H9 (cell line): ENCODE measurements at regions not wholly inside any gene's neighbourhood (a gene's known extent, or its start where the extent isn't known, plus 50 kb on each side); places are given as distances from the start of the nearest gene placed in this dataset.

Experiments used
- DNase-seq: peaks from one replicate; pipeline ENCODE4 v3.0.0-alpha.2; 2017
- H2AFZ ChIP-seq: one replicate; pipeline ENCODE4 v1.6.1; 2013; ENCODE audit warnings: mild to moderate bottlenecking, low read length, control low read depth, moderate library complexity
- H2AK5ac ChIP-seq: 2 replicates; pipeline ENCODE4 v1.6.1; 2013; ENCODE audit warnings: low read length, control low read depth, mixed read lengths; ENCODE audit not compliant: insufficient read length
- H2BK120ac ChIP-seq: one replicate; pipeline ENCODE4 v1.6.1; 2013; ENCODE audit warnings: low read depth, mild to moderate bottlenecking, low read length, control low read depth, inconsistent platforms; ENCODE audit not compliant: poor library complexity, severe bottlenecking
- H2BK12ac ChIP-seq: 2 replicates; pipeline ENCODE4 v1.6.1; 2013; ENCODE audit warnings: low read length, control low read depth, mixed read lengths, low read depth; ENCODE audit not compliant: insufficient read length
- H2BK15ac ChIP-seq: 2 replicates; pipeline ENCODE4 v1.6.1; 2013; ENCODE audit warnings: low read depth, low read length, control low read depth
- H2BK20ac ChIP-seq: one replicate; pipeline ENCODE4 v1.6.1; 2013; ENCODE audit warnings: low read depth, mild to moderate bottlenecking, low read length, control low read depth, inconsistent platforms; ENCODE audit not compliant: poor library complexity, severe bottlenecking
- H2BK5ac ChIP-seq: 2 replicates; pipeline ENCODE4 v1.6.1; 2013; ENCODE audit warnings: low read length, control low read depth, mixed read lengths; ENCODE audit not compliant: insufficient read length
- H3K14ac ChIP-seq: 2 replicates; pipeline ENCODE4 v1.6.1; 2013; ENCODE audit warnings: low read length, control low read depth; ENCODE audit not compliant: insufficient read depth
- H3K18ac ChIP-seq: 2 replicates; pipeline ENCODE4 v1.6.1; 2013; ENCODE audit warnings: low read depth, mild to moderate bottlenecking, mixed read lengths, low read length, control low read depth; ENCODE audit not compliant: insufficient read length
- H3K23ac ChIP-seq: 2 replicates; pipeline ENCODE4 v1.6.1; 2013; ENCODE audit warnings: low read length, control low read depth, mixed read lengths, low read depth; ENCODE audit not compliant: insufficient read length
- H3K23me2 ChIP-seq: 2 replicates; pipeline ENCODE4 v1.6.1; 2013; ENCODE audit warnings: low read depth, mild to moderate bottlenecking, mixed read lengths, low read length, control low read depth; ENCODE audit not compliant: insufficient read length, poor library complexity, severe bottlenecking
- H3K27ac ChIP-seq: 2 replicates; pipeline ENCODE4 v1.5.1; 2013; ENCODE audit warnings: low read length, control low read depth, mixed read lengths, low read depth; ENCODE audit not compliant: insufficient read length
- H3K27me3 ChIP-seq: 2 replicates; pipeline ENCODE4 v1.6.1; 2013; ENCODE audit warnings: low read length, control low read depth, inconsistent platforms; ENCODE audit not compliant: insufficient read depth
- H3K4ac ChIP-seq: 2 replicates; pipeline ENCODE4 v1.6.1; 2013; ENCODE audit warnings: low read depth, mild to moderate bottlenecking, control low read depth, inconsistent platforms, low read length, moderate library complexity
- H3K4me1 ChIP-seq: 2 replicates; pipeline ENCODE4 v1.6.1; 2013; ENCODE audit warnings: low read length, control low read depth, inconsistent platforms; ENCODE audit not compliant: insufficient read depth
- H3K4me2 ChIP-seq: 2 replicates; pipeline ENCODE4 v1.6.1; 2013; ENCODE audit warnings: low read length, control low read depth, mixed read lengths; ENCODE audit not compliant: insufficient read length, insufficient read depth
- H3K56ac ChIP-seq: 2 replicates; pipeline ENCODE4 v1.6.1; 2013; ENCODE audit warnings: low read depth, mild to moderate bottlenecking, mixed read lengths, low read length, control low read depth; ENCODE audit not compliant: insufficient read length
- H3K79me1 ChIP-seq: 2 replicates; pipeline ENCODE4 v1.6.1; 2013; ENCODE audit warnings: low read depth, mild to moderate bottlenecking, moderate library complexity, low read length, control low read depth, inconsistent platforms; ENCODE audit not compliant: insufficient read depth, poor library complexity, severe bottlenecking
- H3K79me2 ChIP-seq: 2 replicates; pipeline ENCODE4 v1.6.1; 2013; ENCODE audit warnings: low read length, control low read depth, inconsistent platforms; ENCODE audit not compliant: insufficient read depth
- H3K9ac ChIP-seq: 2 replicates; pipeline ENCODE4 v1.6.1; 2013; ENCODE audit warnings: low read length, control low read depth, mixed read lengths; ENCODE audit not compliant: insufficient read length; ENCODE audit errors: extremely low read depth
- H3K9me3 ChIP-seq: one replicate; pipeline ENCODE4 v1.6.1; 2013; ENCODE audit warnings: low read depth, low read length, inconsistent platforms; ENCODE audit not compliant: control insufficient read depth
- H3T11ph ChIP-seq: one replicate; pipeline ENCODE4 v1.6.1; 2013; ENCODE audit warnings: mild to moderate bottlenecking, low read length, control low read depth, inconsistent platforms
- H4K20me1 ChIP-seq: one replicate; pipeline ENCODE4 v1.6.1; 2013; ENCODE audit not compliant: control insufficient read depth, insufficient read length, insufficient read depth
- H4K5ac ChIP-seq: 2 replicates; pipeline ENCODE4 v1.6.1; 2013; ENCODE audit warnings: low read depth, mild to moderate bottlenecking, mixed read lengths, low read length, control low read depth; ENCODE audit not compliant: insufficient read length
- H4K8ac ChIP-seq: replicated peaks from 2 replicates; pipeline ENCODE4 v1.6.1; 2013; ENCODE audit warnings: low read length, control low read depth, mixed read lengths, low read depth; ENCODE audit not compliant: insufficient read length
- H4K91ac ChIP-seq: 2 replicates; pipeline ENCODE4 v1.6.1; 2013; ENCODE audit warnings: low read depth, mild to moderate bottlenecking, moderate library complexity, mixed read lengths, low read length, control low read depth; ENCODE audit not compliant: insufficient read length
- H3K27ac Mint-ChIP-seq, 3 experiments: 2 replicates in 2 of 3; 3 replicates in 1 of 3; pipeline ENCODE4 v1.8.0; 2020 to 2021; ENCODE audit warnings: mixed read lengths in 3 of 3, mild to moderate bottlenecking in 1 of 3, moderate library complexity in 1 of 3
- H3K27me3 Mint-ChIP-seq: 2 replicates; pipeline ENCODE4 v1.8.0; 2021; ENCODE audit warnings: low read depth, mild to moderate bottlenecking, moderate library complexity, mixed read lengths
- H3K36me3 Mint-ChIP-seq, 3 experiments: 2 replicates in 2 of 3; 3 replicates in 1 of 3; pipeline ENCODE4 v1.8.0; 2020 to 2021; ENCODE audit warnings: low read depth in 3 of 3, mixed read lengths in 3 of 3; ENCODE audit not compliant: insufficient read depth in 1 of 3
- H3K4me1 Mint-ChIP-seq, 2 experiments: 2 replicates each; pipeline ENCODE4 v1.8.0; 2020; ENCODE audit warnings: mixed read lengths in 2 of 2
- H3K4me3 Mint-ChIP-seq, 2 experiments: 2 replicates in 1 of 2; 3 replicates in 1 of 2; pipeline ENCODE4 v1.8.0; 2020 to 2021; ENCODE audit warnings: mild to moderate bottlenecking in 2 of 2, mixed read lengths in 2 of 2, moderate library complexity in 1 of 2
- H3K9me3 Mint-ChIP-seq, 2 experiments: 2 replicates in 1 of 2; 3 replicates in 1 of 2; pipeline ENCODE4 v1.8.0; 2020; ENCODE audit warnings: mild to moderate bottlenecking in 2 of 2, mixed read lengths in 2 of 2, moderate library complexity in 1 of 2
- CTCF ChIP-seq: fragments of 200-600 bp; sonication (generic); conservative IDR thresholded peaks from 3 replicates; pipeline ENCODE4 v1.8.0; 2021; ENCODE audit warnings: antibody characterized with exemption, mild to moderate bottlenecking
- WGBS: extraction: QIAGEN DNeasy Blood & Tissue Kit; methylation state at CpG from one replicate; pipeline ENCODE4 v1.1.7; 2013; ENCODE audit warnings: missing lambda C conversion rate, low lambda C conversion rate, mixed read lengths; ENCODE audit not compliant: insufficient read length; ENCODE audit errors: extremely low coverage; 5-methylcytosine and 5-hydroxymethylcytosine counted together

- Histone ChIP-seq H4K20me1 (no peaks in the 10 kb centered on the region), H3K4ac (no peak overlapping the region), H4K5ac (no peak overlapping the region), H2BK12ac (no peak overlapping the region), H3K14ac (no peak overlapping the region), H2AFZ (no peak overlapping the region), H2BK15ac (no peak overlapping the region), H3K79me1 (no peaks in the 10 kb centered on the region), H4K91ac (no peak overlapping the region), H3K18ac (no peak overlapping the region), H3K27ac (no peak overlapping the region), H3K4me2 (no peak overlapping the region), H3K23me2 (no peaks in the 10 kb centered on the region), H2BK5ac (no peak overlapping the region), H3K9me3 (no peaks in the 10 kb centered on the region), H4K8ac (no peak overlapping the region), H2BK20ac (no peak overlapping the region), H3K56ac (no peak overlapping the region), H3K9ac (no peak overlapping the region), H3K27me3 (no peaks in the 10 kb centered on the region), H3K79me2 (no peaks in the 10 kb centered on the region), H2AK5ac (no peak overlapping the region), H3K23ac (no peak overlapping the region), H3K4me1 (no peaks in the 10 kb centered on the region), H2BK120ac (no peak overlapping the region), H3T11ph (no peak overlapping the region)
- no peak for DNase-seq
- H3K27me3 Mint-ChIP-seq: no peaks in the 10 kb centered on the region
- peaks cover 0 to 2% (median 0%) of the 10 kb centered on the region in 3 experiments; a peak in 1 of 7 replicates for H3K36me3 Mint-ChIP-seq
- WGBS: no CpG with 5 or more reads among the region's 7 CpGs
- no peak for TF ChIP-seq CTCF
- no peaks in the 10 kb centered on the region for H3K9me3 Mint-ChIP-seq
- no peak overlapping the region for H3K27ac Mint-ChIP-seq
- H3K4me1 Mint-ChIP-seq: no peaks in the 10 kb centered on the region
- H3K4me3 Mint-ChIP-seq: no peak overlapping the region
These were observed 1145.6 kb upstream of the MIR17HG start for GRCh38 chr13:90201676-90202460.
